Esophagus squamous epithelium (tissue), 4 donors: ENCODE measurements at regions not wholly inside any gene's neighbourhood (a gene's known extent, or its start where the extent isn't known, plus 50 kb on each side); places are given as distances from the start of the nearest gene placed in this dataset.

Experiments
- POLR2A ChIP-seq, 4 donors: fragments of 450-650 bp; IDR thresholded peaks; one replicate each; pipeline ENCODE4 v1.6.1; 2017; ENCODE audit warnings: antibody characterized with exemption in 4 of 4, mild to moderate bottlenecking in 4 of 4, moderate library complexity in 3 of 4
- TF ChIP-seq, protein P1 (sequence below), 6 experiments: fragments of 450-650 bp in 4 of 6; fragments of 200-600 bp in 2 of 6; sonication (generic) in 2 of 6; IDR thresholded peaks; one replicate each; pipeline ENCODE4 v1.5.1; 2016 to 2019; ENCODE audit warnings: antibody characterized with exemption in 6 of 6, mild to moderate bottlenecking in 4 of 6, moderate library complexity in 4 of 6

DNA sequence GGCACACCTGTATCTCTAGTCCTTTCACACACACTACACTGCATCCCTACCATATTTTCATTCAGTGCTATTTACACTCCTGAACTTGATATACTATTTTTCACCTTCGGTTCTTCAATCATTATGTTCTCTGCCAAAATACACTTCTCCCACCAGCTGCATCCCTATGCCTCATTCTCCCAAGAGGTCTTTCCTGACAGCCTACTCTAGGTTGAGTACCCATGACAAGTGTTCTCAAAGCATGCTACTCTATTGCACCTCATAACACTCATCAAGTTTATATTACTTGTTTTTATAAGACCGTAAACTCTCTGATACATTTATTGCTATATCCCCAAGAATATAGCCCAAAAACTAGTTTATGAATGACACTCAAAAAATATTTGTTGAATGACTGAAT, 549.5 kb downstream of the PYDC2 start:
- no peak for TF ChIP-seq POLR2A (IDR thresholded peaks at IDR 0.05)
- TF ChIP-seq, protein P1, sequence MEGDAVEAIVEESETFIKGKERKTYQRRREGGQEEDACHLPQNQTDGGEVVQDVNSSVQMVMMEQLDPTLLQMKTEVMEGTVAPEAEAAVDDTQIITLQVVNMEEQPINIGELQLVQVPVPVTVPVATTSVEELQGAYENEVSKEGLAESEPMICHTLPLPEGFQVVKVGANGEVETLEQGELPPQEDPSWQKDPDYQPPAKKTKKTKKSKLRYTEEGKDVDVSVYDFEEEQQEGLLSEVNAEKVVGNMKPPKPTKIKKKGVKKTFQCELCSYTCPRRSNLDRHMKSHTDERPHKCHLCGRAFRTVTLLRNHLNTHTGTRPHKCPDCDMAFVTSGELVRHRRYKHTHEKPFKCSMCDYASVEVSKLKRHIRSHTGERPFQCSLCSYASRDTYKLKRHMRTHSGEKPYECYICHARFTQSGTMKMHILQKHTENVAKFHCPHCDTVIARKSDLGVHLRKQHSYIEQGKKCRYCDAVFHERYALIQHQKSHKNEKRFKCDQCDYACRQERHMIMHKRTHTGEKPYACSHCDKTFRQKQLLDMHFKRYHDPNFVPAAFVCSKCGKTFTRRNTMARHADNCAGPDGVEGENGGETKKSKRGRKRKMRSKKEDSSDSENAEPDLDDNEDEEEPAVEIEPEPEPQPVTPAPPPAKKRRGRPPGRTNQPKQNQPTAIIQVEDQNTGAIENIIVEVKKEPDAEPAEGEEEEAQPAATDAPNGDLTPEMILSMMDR (IDR thresholded peaks at IDR 0.05): no peak
